ENCODE measurements at regions not wholly inside any gene's neighbourhood (a gene's known extent, or its start where the extent isn't known, plus 50 kb on each side); places are given as distances from the start of the nearest gene placed in this dataset.

- no peaks in the 10 kb centered on the region for H3K27me3 ChIP-seq (ENCODE audit: insufficient read depth, low read length, poor library complexity, severe bottlenecking)
- H3K79me2 ChIP-seq (ENCODE audit: insufficient read depth, low read length): no peaks in the 10 kb centered on the region
- H3K9me2 ChIP-seq (replicated peaks; ENCODE audit: low read depth, low read length): no peaks in the 10 kb centered on the region
- H3K4me3 ChIP-seq (ENCODE audit: low read length, poor library complexity, severe bottlenecking): no peak overlapping the region
- TF ChIP-seq EZH2phosphoT487 (IDR thresholded peaks at IDR 0.05; ENCODE audit: borderline replicate concordance) (no peak), CTCF (conservative IDR thresholded peaks at IDR 0.05; ENCODE audit: low read length) (no peak)
- H4K20me1 ChIP-seq (ENCODE audit: insufficient read depth, low read length, poor library complexity, severe bottlenecking): no peaks in the 10 kb centered on the region
- H3K4me2 ChIP-seq (ENCODE audit: low read depth, low read length, poor library complexity, severe bottlenecking): no peak overlapping the region
- no peaks in the 10 kb centered on the region for H3K36me3 ChIP-seq (ENCODE audit: insufficient read depth, low read length)
- H3K9ac ChIP-seq (ENCODE audit: low read depth, low read length, poor library complexity, severe bottlenecking): no peak overlapping the region
- no peaks in the 10 kb centered on the region for H3K4me1 ChIP-seq (ENCODE audit: insufficient read depth, low read length, poor library complexity, severe bottlenecking)
- no peaks in the 10 kb centered on the region for H3F3A ChIP-seq (ENCODE audit: low read depth)
- 0 out of 2 replicates have a peak, but pooled peaks cover 10% of the 10 kb centered on the region for H3K9me3 ChIP-seq (ENCODE audit: insufficient read depth, low read depth, low read length)
- H2AFZ ChIP-seq (ENCODE audit: low read length): no peak overlapping the region
Measured at GRCh38 chr9:28899267-28899666, 1326.0 kb upstream of the C9orf72 start.

GRCh38 chr9:28899926-28900325 is 1326.6 kb upstream of the C9orf72 start:
- Histone ChIP-seq H3K4me1 (ENCODE audit: insufficient read depth, low read length, poor library complexity, severe bottlenecking) (no peaks in the 10 kb centered on the region), H3K36me3 (ENCODE audit: insufficient read depth, low read length) (no peaks in the 10 kb centered on the region), H3K9ac (ENCODE audit: low read depth, low read length, poor library complexity, severe bottlenecking) (no peak overlapping the region), H3K9me3 (ENCODE audit: insufficient read depth, low read depth, low read length) (0 out of 2 replicates have a peak, but pooled peaks cover 10% of the 10 kb centered on the region), H2AFZ (ENCODE audit: low read length) (no peak overlapping the region), H3K27me3 (ENCODE audit: insufficient read depth, low read length, poor library complexity, severe bottlenecking) (no peaks in the 10 kb centered on the region), H3K4me3 (ENCODE audit: low read length, poor library complexity, severe bottlenecking) (no peak overlapping the region), H4K20me1 (ENCODE audit: insufficient read depth, low read length, poor library complexity, severe bottlenecking) (no peaks in the 10 kb centered on the region), H3K79me2 (ENCODE audit: insufficient read depth, low read length) (no peaks in the 10 kb centered on the region), H3F3A (ENCODE audit: low read depth) (no peaks in the 10 kb centered on the region), H3K4me2 (ENCODE audit: low read depth, low read length, poor library complexity, severe bottlenecking) (no peak overlapping the region), H3K9me2 (replicated peaks; ENCODE audit: low read depth, low read length) (no peaks in the 10 kb centered on the region)
- TF ChIP-seq CTCF (conservative IDR thresholded peaks at IDR 0.05; ENCODE audit: low read length): no peak
- no peak for TF ChIP-seq EZH2phosphoT487 (IDR thresholded peaks at IDR 0.05; ENCODE audit: borderline replicate concordance)

GRCh38 chr9:28900406-28900805 is 1327.1 kb upstream of the C9orf72 start:
- Histone ChIP-seq H3K9ac (ENCODE audit: low read depth, low read length, poor library complexity, severe bottlenecking) (no peak overlapping the region), H4K20me1 (ENCODE audit: insufficient read depth, low read length, poor library complexity, severe bottlenecking) (no peaks in the 10 kb centered on the region), H3K79me2 (ENCODE audit: insufficient read depth, low read length) (no peaks in the 10 kb centered on the region), H3K9me2 (replicated peaks; ENCODE audit: low read depth, low read length) (no peaks in the 10 kb centered on the region), H3K4me2 (ENCODE audit: low read depth, low read length, poor library complexity, severe bottlenecking) (no peak overlapping the region), H3F3A (ENCODE audit: low read depth) (no peaks in the 10 kb centered on the region), H3K4me3 (ENCODE audit: low read length, poor library complexity, severe bottlenecking) (no peak overlapping the region), H2AFZ (ENCODE audit: low read length) (no peak overlapping the region), H3K27me3 (ENCODE audit: insufficient read depth, low read length, poor library complexity, severe bottlenecking) (no peaks in the 10 kb centered on the region), H3K9me3 (ENCODE audit: insufficient read depth, low read depth, low read length) (0 out of 2 replicates have a peak, but pooled peaks cover 10% of the 10 kb centered on the region), H3K36me3 (ENCODE audit: insufficient read depth, low read length) (no peaks in the 10 kb centered on the region), H3K4me1 (ENCODE audit: insufficient read depth, low read length, poor library complexity, severe bottlenecking) (no peaks in the 10 kb centered on the region)
- TF ChIP-seq CTCF (conservative IDR thresholded peaks at IDR 0.05; ENCODE audit: low read length) (no peak), EZH2phosphoT487 (IDR thresholded peaks at IDR 0.05; ENCODE audit: borderline replicate concordance) (no peak)

All from Loucy (cell line).